ENCODE measurements at regions not wholly inside any gene's neighbourhood (a gene's known extent, or its start where the extent isn't known, plus 50 kb on each side); places are given as distances from the start of the nearest gene placed in this dataset.

DNA sequence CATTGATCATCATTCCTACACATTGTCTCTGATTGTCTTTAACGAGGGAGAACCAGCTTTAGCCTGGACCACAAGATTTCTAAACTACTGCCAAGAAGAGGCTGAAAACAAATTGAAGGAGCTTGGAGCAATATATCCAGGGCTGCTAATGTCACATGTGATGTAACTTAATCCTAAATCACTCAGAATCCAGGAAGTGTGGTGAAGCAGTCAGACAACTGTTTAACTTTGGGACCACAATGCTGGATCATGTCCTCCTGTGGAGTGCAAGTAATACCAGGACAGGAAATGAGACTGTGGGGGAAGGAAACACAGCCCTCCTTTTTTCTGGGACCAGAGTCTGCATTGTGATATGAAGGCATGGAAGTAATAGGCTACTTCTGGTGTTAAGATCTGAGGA, 430.2 kb downstream of the KCTD12 start:
- TF ChIP-seq FOXM1 (IDR thresholded peaks at IDR 0.05; ENCODE audit: borderline replicate concordance) = no peak
- no peak for TF ChIP-seq L3MBTL2 (conservative IDR thresholded peaks at IDR 0.05)
- TF ChIP-seq CTBP1 (IDR thresholded peaks at IDR 0.05; ENCODE audit: borderline replicate concordance) = no peak
- TF ChIP-seq ARNT (IDR thresholded peaks at IDR 0.05) = no peak
- TF ChIP-seq FOXA1 (IDR thresholded peaks at IDR 0.05) = no peak
- TF ChIP-seq SP1 (IDR thresholded peaks at IDR 0.05) = no peak
- TF ChIP-seq, protein P1, sequence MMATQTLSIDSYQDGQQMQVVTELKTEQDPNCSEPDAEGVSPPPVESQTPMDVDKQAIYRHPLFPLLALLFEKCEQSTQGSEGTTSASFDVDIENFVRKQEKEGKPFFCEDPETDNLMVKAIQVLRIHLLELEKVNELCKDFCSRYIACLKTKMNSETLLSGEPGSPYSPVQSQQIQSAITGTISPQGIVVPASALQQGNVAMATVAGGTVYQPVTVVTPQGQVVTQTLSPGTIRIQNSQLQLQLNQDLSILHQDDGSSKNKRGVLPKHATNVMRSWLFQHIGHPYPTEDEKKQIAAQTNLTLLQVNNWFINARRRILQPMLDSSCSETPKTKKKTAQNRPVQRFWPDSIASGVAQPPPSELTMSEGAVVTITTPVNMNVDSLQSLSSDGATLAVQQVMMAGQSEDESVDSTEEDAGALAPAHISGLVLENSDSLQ (IDR thresholded peaks at IDR 0.05) = no peak

Measured in HEK293T (cell line).